DOHH2 (cell line): ENCODE measurements at regions not wholly inside any gene's neighbourhood (a gene's known extent, or its start where the extent isn't known, plus 50 kb on each side); places are given as distances from the start of the nearest gene placed in this dataset.

ENCODE experiments used
- CTCF ChIP-seq: fragments of 200-600 bp; sonication (generic); IDR thresholded peaks from one replicate; pipeline ENCODE4 v1.5.1; 2014; ENCODE audit warnings: antibody characterized with exemption, mild to moderate bottlenecking, low read depth, low read length; ENCODE audit not compliant: poor library complexity, severe bottlenecking
- EZH2phosphoT487 ChIP-seq: fragments of 200-600 bp; sonication (generic); IDR thresholded peaks from 2 replicates; pipeline ENCODE4 v1.6.1; 2017; ENCODE audit warnings: borderline replicate concordance, mild to moderate bottlenecking, antibody characterized with exemption, low read length, moderate library complexity, mixed read lengths

- no peak for TF ChIP-seq CTCF
- TF ChIP-seq EZH2phosphoT487 = no peak
Observed at GRCh38 chr5:171709930-171710329, 75.7 kb upstream of the SMIM23 start.
